Fibroblast of lung (primary cell): ENCODE measurements at regions not wholly inside any gene's neighbourhood (a gene's known extent, or its start where the extent isn't known, plus 50 kb on each side); places are given as distances from the start of the nearest gene placed in this dataset.

Experiments
- DNase-seq, 2 donors: peaks; one replicate each; pipeline versions ENCODE4 v3.0.0 to v3.0.0-alpha.2; 2010; ENCODE audit warnings: low read depth in 2 of 2
- H2AFZ ChIP-seq: 2 replicates; pipeline ENCODE4 v1.5.1; 2012; ENCODE audit warnings: low read length, control low read depth, inconsistent platforms
- H3K27ac ChIP-seq: 2 replicates; pipeline ENCODE4 v1.5.1; 2011; ENCODE audit warnings: low read length, control low read depth; ENCODE audit not compliant: insufficient read depth
- H3K27me3 ChIP-seq: 2 replicates; pipeline ENCODE4 v1.5.1; 2011; ENCODE audit warnings: mild to moderate bottlenecking, low read length; ENCODE audit not compliant: control insufficient read depth, insufficient read depth
- H3K36me3 ChIP-seq: 2 replicates; pipeline ENCODE4 v1.5.1; 2011; ENCODE audit warnings: low read length; ENCODE audit not compliant: control insufficient read depth, insufficient read depth
- H3K4me1 ChIP-seq: 2 replicates; pipeline ENCODE4 v1.5.1; 2011; ENCODE audit warnings: low read length; ENCODE audit not compliant: control insufficient read depth, insufficient read depth; ENCODE audit errors: extremely low read depth
- H3K4me2 ChIP-seq: 2 replicates; pipeline ENCODE4 v1.5.1; 2011; ENCODE audit warnings: low read length, control low read depth; ENCODE audit not compliant: insufficient read depth; ENCODE audit errors: extremely low read depth
- H3K4me3 ChIP-seq, 4 experiments: fragments of 200-600 bp in 1 of 4; sonication (generic) in 1 of 4; replicated peaks in 1 of 4; 2 replicates each; pipeline ENCODE4 v1.5.1; 2011 to 2016; ENCODE audit warnings: low read length in 4 of 4, low read depth in 3 of 4, mild to moderate bottlenecking in 3 of 4, control low read depth in 2 of 4, inconsistent platforms in 1 of 4, mixed read lengths in 1 of 4; ENCODE audit not compliant: insufficient read depth in 1 of 4; ENCODE audit errors: control extremely low read depth in 1 of 4
- H3K79me2 ChIP-seq: 2 replicates; pipeline ENCODE4 v1.5.1; 2012; ENCODE audit warnings: mild to moderate bottlenecking, low read length, inconsistent platforms; ENCODE audit not compliant: control insufficient read depth, insufficient read depth
- H3K9ac ChIP-seq: 2 replicates; pipeline ENCODE4 v1.5.1; 2011; ENCODE audit warnings: mild to moderate bottlenecking, low read length, control low read depth; ENCODE audit not compliant: insufficient read depth
- H3K9me3 ChIP-seq: 2 replicates; pipeline ENCODE4 v1.5.1; 2012; ENCODE audit warnings: low read depth, low read length; ENCODE audit not compliant: control insufficient read depth, insufficient read depth
- H4K20me1 ChIP-seq: 2 replicates; pipeline ENCODE4 v1.5.1; 2011; ENCODE audit warnings: low read length; ENCODE audit not compliant: control insufficient read depth, insufficient read depth; ENCODE audit errors: extremely low read depth
- EZH2 ChIP-seq: IDR thresholded peaks from 2 replicates; pipeline ENCODE4 v1.5.1; 2012; ENCODE audit warnings: low read length, control low read depth, mild to moderate bottlenecking; ENCODE audit errors: missing control alignments
- TF ChIP-seq, protein P1 (sequence below), 2 donors: IDR thresholded peaks in 1 of 2; conservative IDR thresholded peaks in 1 of 2; 1 replicate in 1 of 2; 2 replicates in 1 of 2; pipeline ENCODE4 v1.5.1; 2011 to 2012; ENCODE audit warnings: low read length in 2 of 2, control low read depth in 1 of 2, inconsistent platforms in 1 of 2, low read depth in 1 of 2, mild to moderate bottlenecking in 1 of 2

DNA sequence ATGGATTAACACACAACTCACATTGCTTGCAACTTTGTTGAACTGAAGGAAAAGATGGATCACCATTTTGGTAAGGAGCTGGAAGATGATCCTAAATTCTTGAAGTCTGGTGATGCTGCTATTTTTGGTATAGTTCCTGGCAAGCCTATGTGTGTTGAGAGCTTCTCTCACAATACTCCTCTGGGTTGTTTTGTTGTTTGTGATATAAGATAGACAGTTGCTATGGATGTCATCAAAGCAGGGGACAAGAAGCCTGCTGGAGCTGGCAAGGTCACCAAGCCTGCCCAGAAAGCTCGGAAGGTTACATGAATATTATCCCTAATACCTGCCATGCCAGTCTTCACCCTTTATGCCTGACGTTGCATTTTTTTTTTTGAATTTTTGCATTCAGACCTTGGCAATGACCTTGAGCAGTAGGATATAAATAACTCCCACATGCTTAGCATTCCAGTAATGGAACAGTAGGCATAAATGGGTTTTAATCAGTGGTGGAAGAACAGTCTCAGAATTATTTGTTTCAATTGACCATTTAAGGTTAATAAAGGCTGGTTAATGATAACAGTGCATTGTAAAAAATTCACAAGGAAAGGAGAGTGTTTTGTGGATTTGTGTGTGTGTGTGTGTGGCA, 129.0 kb upstream of the SEL1L start:
- Histone ChIP-seq H3K9me3 (no peaks in the 10 kb centered on the region), H3K79me2 (no peaks in the 10 kb centered on the region), H3K4me1 (no peaks in the 10 kb centered on the region), H3K36me3 (no peaks in the 10 kb centered on the region), H4K20me1 (no peaks in the 10 kb centered on the region), H2AFZ (no peak overlapping the region), H3K27ac (no peak overlapping the region), H3K9ac (no peak overlapping the region), H3K4me3 (no peak overlapping the region), H3K4me2 (no peak overlapping the region), H3K27me3 (no peaks in the 10 kb centered on the region)
- DNase-seq = no peak
- TF ChIP-seq, protein P1, sequence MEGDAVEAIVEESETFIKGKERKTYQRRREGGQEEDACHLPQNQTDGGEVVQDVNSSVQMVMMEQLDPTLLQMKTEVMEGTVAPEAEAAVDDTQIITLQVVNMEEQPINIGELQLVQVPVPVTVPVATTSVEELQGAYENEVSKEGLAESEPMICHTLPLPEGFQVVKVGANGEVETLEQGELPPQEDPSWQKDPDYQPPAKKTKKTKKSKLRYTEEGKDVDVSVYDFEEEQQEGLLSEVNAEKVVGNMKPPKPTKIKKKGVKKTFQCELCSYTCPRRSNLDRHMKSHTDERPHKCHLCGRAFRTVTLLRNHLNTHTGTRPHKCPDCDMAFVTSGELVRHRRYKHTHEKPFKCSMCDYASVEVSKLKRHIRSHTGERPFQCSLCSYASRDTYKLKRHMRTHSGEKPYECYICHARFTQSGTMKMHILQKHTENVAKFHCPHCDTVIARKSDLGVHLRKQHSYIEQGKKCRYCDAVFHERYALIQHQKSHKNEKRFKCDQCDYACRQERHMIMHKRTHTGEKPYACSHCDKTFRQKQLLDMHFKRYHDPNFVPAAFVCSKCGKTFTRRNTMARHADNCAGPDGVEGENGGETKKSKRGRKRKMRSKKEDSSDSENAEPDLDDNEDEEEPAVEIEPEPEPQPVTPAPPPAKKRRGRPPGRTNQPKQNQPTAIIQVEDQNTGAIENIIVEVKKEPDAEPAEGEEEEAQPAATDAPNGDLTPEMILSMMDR (conservative IDR thresholded peaks at IDR 0.05 in 1 of 2, IDR thresholded peaks at IDR 0.05 in 1 of 2; ENCODE audit: low read depth in 1 of 2, low read length in 2 of 2) = no peak
- TF ChIP-seq EZH2 = no peak

DNA sequence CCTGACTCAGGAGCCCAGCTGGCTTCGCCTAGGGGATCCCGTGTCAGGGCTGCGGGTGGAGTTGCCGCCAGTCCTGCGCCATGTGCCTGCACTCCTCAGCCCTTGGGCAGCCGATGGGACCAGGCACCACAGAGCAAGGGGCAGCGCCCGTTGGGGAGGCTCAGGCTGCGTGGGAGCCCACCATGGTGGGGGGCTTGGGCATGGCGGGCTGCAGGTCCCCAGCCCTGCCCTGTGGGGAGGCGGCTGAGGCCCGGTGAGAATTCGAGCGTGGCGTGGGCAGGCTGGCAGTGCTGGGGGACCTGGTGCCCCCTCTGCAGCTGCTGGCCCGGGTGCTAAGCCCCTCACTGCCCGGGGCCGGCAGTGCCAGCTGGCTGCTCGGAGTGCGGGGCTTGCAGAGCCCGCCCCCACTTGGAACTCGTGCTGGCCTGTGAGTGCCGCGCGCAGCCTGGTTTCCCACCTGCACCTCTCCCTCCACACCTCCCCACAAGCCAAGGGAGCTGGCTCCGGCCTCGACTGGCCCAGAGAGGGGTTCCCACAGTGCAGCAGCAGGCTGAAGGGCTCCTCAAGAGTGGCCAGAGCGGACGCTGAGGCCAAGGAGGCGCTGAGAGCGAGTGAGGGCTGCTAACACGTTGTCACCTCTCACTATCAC, 135.1 kb upstream of the SEL1L start:
- TF ChIP-seq, protein P1 (conservative IDR thresholded peaks at IDR 0.05 in 1 of 2, IDR thresholded peaks at IDR 0.05 in 1 of 2; ENCODE audit: low read depth in 1 of 2, low read length in 2 of 2) = no peak
- TF ChIP-seq EZH2 = no peak
- no peaks in the 10 kb centered on the region for H4K20me1 ChIP-seq
- no peaks in the 10 kb centered on the region for H3K79me2 ChIP-seq
- H3K27ac ChIP-seq = no peak overlapping the region
- no peak for DNase-seq
- H3K4me3 ChIP-seq = no peak overlapping the region
- H3K4me1 ChIP-seq = no peaks in the 10 kb centered on the region
- no peak overlapping the region for H3K9ac ChIP-seq
- H3K36me3 ChIP-seq = no peaks in the 10 kb centered on the region
- no peak overlapping the region for H2AFZ ChIP-seq
- no peaks in the 10 kb centered on the region for H3K27me3 ChIP-seq
- H3K9me3 ChIP-seq = no peaks in the 10 kb centered on the region
- H3K4me2 ChIP-seq = no peak overlapping the region

DNA sequence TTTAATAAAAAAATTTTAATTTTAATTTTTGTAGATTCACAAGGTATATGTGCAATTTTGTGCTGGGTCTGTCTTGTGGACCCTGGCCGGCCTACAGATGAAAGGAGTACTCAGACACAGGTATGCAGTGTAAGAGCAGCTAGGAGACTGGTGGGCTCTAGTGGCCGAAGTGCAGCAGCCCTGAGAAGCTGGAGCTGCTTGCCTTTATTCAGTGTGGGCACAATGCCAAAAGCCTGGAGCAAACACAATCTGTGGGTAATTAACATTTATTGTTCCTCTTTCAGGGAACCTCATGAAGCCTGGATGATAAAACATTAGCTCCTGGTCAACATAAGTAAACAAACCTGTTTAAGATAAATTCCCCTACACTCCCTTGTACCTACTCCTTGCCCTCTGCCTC, 135.7 kb upstream of the SEL1L start:
- Histone ChIP-seq H3K36me3 (no peaks in the 10 kb centered on the region), H3K27me3 (no peaks in the 10 kb centered on the region), H3K4me1 (no peaks in the 10 kb centered on the region), H2AFZ (no peak overlapping the region), H3K9ac (no peak overlapping the region), H3K79me2 (no peaks in the 10 kb centered on the region), H3K4me3 (no peak overlapping the region), H3K4me2 (no peak overlapping the region), H3K9me3 (no peaks in the 10 kb centered on the region), H4K20me1 (no peaks in the 10 kb centered on the region), H3K27ac (no peak overlapping the region)
- TF ChIP-seq EZH2 = no peak
- TF ChIP-seq, protein P1 (conservative IDR thresholded peaks at IDR 0.05 in 1 of 2, IDR thresholded peaks at IDR 0.05 in 1 of 2; ENCODE audit: low read depth in 1 of 2, low read length in 2 of 2) = no peak
- DNase-seq = no peak
